HG03039 (cell line): ENCODE measurements at regions not wholly inside any gene's neighbourhood (a gene's known extent, or its start where the extent isn't known, plus 50 kb on each side); places are given as distances from the start of the nearest gene placed in this dataset.
A peak's percentile ranks its signal among the peaks of the same experiment; 100 is the strongest.

Experiments
- ATAC-seq: cut with Tn5 transposase; IDR thresholded peaks from one replicate; pipeline ENCODE4 v1.9.1; 2021; ENCODE audit warnings: mild to moderate bottlenecking, moderate library complexity; ENCODE audit not compliant: unreplicated experiment

DNA sequence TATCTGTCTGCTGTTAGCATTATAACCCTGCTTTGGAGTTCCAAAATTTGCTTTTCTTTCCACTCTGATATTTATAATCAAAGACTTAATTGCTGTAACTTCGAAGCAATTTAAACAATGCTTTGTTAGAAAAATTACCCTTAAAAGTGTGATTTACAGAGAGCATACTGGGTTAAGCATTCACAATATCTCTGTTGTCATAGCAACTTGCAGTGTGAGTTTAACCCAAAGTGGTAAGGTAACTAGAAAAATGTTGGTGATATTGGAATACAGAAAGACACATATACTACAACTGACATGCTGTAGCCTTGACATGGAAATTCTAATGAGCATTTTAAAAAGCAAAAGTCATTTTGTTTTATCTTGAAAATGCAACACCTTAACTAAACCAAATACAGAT, 70.4 kb upstream of the SMLR1 start:
- ATAC-seq: no peak

DNA sequence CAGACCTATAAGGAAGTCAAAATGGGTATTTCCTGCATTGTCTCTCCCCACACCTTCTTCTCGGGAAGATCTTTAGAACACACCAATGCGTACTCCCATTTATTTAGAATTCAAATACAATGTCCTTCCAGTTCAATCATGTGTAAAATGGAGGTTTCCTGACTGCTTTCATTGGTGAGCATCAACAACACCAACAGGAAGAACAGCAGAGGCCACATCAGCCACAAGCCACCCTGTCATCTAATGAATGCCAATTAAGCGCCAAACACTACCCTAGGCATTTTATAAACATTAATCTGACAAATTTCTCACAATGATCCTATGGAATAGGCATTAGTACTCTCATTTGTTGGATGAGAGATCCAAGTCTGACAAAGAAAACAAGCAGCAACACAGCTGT, 68.4 kb upstream of the SMLR1 start:
- no peak for ATAC-seq

DNA sequence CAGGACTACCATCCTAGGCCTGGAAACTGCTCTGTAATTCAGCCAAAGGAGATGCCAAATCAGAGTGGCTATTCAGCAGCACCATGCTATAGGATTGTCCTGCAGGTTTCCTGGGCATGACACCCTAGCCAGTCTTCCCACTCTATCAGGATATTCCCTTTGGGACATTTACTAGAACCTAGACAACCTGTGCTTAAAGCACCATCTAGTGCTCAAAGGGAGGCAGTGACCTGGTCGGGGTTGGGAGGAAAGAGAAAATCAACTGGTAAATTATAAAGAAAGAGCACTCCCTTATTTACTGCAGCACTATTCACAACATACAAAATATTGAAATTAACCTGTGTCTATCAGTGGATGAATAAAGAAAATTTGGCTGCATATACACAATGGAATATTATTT, 67.2 kb upstream of the SMLR1 start:
- ATAC-seq: no peak

DNA sequence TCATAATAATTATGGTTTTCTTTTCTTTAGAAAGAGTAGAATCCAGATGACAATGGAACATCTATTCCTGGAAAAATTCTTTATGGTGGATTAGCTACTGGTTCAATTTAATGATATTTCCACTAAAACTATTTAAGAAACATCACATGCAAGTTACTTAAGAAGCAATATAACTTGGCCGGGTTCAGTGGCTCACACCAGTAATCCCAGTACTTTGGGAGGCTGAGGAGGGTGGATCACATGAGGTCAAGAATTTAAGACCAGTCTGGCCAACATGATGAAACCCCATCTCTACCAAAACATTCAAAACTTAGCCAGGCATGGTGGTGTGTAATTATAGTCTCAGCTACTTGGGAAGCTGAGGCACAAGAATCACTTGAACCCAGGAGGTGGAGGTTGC, 65.9 kb upstream of the SMLR1 start:
- ATAC-seq: no peak

DNA sequence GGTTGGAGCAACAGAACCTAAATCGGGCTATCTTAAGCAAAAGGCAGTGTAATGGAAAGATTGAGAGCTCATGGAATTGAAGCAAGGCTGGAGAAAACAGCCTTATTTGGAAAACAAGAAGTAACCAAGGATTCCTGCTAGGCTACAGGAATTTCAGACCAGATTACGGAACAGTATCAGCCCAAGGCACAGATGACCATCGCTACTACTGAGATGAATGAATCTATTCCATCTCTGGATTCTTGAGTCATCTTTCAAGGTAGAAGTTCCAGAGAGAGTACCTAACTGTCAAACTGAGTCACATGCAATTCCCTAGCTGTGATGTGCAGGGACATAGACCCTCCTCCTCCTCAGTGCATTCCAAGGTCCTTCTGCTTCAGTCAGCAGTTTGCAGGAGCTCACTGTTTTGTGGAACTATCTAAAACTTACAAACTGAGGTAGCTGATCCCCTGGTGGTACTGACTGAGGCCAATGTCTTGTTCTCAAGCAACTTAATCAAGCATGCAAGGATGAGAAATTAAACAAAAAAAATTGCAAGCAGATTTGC, 62.0 kb upstream of the SMLR1 start:
- no peak for ATAC-seq

DNA sequence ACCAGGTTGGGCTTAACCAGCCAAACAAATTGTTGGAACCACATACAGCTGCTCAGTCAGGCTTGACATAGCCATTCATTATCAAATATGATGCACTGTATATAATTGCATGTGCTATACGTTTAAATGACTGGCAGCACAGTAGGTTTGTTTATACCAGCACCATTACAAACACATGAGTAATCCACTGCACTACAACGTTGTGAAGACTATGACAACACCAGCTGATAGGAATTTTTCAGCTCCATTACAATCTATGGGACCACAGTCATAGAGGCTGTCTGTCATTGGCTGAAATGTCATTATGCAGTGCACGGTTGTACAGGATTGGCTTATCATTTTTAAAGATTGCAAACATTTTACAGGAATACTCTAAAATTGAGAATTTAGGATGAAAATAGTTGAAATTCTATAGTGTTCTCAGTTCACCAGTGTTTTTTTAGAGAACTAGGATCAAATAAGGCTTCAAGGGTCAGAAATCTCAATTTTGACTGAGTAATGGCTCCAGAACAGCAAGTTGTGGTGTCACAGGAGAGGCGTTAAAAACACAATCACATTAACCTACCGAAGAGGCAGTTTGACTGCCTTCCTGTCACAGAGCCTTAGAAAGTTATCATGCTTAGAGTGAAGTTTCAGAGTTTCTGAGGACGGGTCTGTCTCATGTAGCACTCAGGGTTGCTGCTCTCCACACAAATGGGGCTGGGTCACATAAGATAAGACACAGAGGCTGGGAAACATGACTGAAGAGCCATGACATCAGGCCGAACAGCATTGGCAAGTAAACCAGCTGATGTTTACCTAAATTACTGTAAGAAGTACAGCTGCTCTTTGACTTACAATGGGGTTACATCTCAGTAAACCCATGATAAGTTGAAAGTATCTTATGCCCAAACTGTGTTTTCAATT, 60.7 kb upstream of the SMLR1 start:
- ATAC-seq: no peak

DNA sequence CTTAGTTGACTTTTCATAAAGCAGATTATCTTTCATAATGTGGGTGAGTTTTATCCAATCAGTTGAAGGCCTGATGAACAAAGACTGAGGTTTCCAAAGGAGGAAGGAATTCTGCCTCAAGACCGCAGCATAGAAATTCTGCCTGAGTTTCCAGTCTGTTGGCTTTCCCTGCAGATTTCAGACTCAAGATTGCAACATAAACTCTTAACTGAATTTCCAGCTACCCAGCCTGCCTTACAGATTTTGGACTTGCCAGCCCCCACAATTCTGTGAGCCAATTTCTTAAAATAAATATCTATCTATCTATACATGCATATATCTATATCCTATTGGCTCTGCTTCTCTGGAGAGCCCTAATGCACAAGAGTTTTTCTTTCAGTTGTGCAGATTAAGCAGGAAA, 57.3 kb upstream of the SMLR1 start:
- no peak for ATAC-seq

DNA sequence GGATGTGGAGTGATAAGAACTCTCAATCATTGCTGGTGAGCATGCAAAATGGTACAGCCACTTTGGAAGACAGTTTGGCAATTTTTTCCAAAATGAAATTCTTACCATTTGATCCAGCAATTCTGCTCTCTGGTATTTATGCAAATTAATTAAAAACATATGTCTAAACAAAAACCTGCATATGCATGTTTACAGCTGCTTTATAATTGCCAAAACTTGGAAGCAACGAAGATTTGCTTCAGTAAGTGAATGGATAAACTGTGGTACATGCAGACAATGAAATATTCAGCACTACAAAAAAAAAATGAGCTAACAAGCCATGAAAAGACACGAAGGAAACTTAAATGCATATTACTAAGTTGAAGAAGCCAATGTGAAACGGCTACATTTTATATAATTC, 55.5 kb upstream of the SMLR1 start:
- no peak for ATAC-seq

DNA sequence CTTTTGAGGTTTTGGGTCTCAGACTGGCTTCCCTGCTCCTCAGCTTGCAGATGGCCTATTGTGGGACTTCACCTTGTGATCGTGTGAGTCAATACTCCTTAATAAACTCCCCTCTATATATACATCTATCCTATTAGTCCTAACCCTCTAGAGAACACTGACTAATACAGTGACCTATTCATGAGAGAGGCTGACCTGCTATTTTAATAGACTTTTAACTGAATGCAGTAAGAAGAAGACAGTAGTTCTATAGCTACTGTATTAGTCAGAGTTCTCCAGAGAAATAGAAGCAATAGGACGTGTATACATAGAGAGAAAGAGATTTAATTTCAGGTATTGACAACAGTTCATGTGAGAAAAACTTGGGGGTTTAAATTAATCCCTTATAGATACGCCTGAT, 53.3 kb upstream of the SMLR1 start:
- ATAC-seq: no peak

DNA sequence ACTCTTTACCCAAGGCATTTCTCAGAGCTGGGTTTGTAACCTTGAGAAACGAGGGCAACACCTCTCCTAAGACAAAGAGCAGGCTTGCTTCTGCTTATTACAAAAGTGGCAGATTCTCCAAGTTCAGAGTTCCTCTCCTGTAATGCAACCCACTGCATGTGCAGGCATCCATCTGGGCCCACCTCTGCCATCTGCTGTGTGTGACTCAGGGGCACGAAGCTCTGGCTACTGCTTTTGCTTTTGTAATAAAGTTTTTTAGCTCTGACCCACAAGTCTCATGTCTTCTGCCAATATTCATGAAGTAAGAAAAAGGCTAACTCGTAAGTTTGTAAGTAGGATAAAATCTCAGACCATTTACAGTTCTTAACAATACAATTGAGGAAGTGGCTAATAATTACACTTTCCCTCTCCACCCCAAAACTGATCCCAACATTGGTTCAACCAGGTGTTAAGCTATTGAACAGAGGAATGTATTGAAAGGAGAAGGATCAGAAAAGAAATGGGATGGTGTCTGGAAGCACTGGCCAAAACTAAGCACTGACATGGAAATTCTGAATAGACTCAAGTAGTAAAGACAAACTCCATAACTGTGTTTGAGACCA, 51.7 kb upstream of the SMLR1 start:
- no peak for ATAC-seq

DNA sequence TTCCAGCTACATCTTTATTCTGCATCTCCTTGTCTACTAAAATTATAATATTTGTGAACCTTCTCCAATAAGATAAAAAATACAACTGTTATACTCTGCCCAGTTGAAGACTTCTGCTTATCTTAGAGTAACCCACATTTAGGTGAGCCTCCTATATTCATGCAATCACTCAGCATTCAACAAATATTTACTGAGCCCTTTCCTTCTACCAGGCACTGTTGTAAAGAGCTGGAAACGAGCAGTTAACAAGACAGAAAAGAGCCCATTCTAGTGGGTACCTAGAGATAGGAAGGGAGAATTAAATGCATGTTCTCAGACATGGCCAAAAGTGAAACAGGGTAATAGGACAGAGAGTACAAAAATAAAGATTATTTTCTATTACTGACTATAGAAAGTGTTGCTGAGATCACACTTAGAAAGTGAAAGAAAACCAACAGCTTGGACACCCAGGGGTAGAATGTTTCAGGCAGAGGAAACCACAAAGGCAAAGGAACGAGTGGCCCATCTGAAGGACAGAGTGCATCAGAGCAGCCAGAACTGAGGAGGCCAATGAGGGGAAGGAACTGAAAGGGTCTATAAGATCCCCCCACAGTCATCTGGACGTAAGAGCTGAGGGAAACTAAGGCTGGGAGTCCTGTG, 50.8 kb upstream of the SMLR1 start:
- peak; percentile 95 for ATAC-seq
